ENCODE measurements at regions not wholly inside any gene's neighbourhood (a gene's known extent, or its start where the extent isn't known, plus 50 kb on each side); places are given as distances from the start of the nearest gene placed in this dataset.

GRCh38 chr10:130555411-130555750, 419.2 kb downstream of the GLRX3 start:
- no TSS peak for BruUV-seq (replicated peaks)
- POLR2A ChIA-PET (ENCODE audit: unreplicated experiment) = no interaction called here
- no peak overlapping the region for H2BK120ac ChIP-seq (ENCODE audit: low read depth, low read length)
- no peak overlapping the region for H2AK9ac ChIP-seq (replicated peaks; ENCODE audit: low read depth, low read length, poor library complexity)
- ATAC-seq (ENCODE audit: low read depth) (no peak), DNase-seq (no peak)
- no peak overlapping the region for H3K27ac ChIP-seq (ENCODE audit: insufficient read depth, low read length)
- H4K91ac ChIP-seq (ENCODE audit: insufficient read depth, low read depth, low read length) = no peak overlapping the region
- H2BK5ac ChIP-seq (ENCODE audit: low read depth, low read length, poor library complexity, severe bottlenecking) = no peak overlapping the region
- CTCF ChIA-PET = no interaction called here
- no peaks in the 10 kb centered on the region for H3K36me3 ChIP-seq (ENCODE audit: control insufficient read depth, insufficient read depth, low read length)
- in situ Hi-C loops (cut with MboI; ENCODE audit: low sequenced_read_pairs) = no loop called here
- H3K9me1 ChIP-seq (ENCODE audit: insufficient read depth, low read length) = no peaks in the 10 kb centered on the region
- intact Hi-C loops (cut with micrococcal nuclease) = no loop called here
- no peak for TF ChIP-seq POLR2A (IDR thresholded peaks at IDR 0.05; ENCODE audit: low read depth, low read length)
- TF ChIP-seq SMC3 (IDR thresholded peaks at IDR 0.05; ENCODE audit: low read depth, low read length) = no peak
- no peak for TF ChIP-seq RAD21 (IDR thresholded peaks at IDR 0.05; ENCODE audit: low read length)
- TF ChIP-seq, protein P1, sequence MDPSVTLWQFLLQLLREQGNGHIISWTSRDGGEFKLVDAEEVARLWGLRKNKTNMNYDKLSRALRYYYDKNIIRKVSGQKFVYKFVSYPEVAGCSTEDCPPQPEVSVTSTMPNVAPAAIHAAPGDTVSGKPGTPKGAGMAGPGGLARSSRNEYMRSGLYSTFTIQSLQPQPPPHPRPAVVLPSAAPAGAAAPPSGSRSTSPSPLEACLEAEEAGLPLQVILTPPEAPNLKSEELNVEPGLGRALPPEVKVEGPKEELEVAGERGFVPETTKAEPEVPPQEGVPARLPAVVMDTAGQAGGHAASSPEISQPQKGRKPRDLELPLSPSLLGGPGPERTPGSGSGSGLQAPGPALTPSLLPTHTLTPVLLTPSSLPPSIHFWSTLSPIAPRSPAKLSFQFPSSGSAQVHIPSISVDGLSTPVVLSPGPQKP (IDR thresholded peaks at IDR 0.05; ENCODE audit: borderline replicate concordance, low read depth, low read length) = no peak
- TF ChIP-seq USF2 (IDR thresholded peaks at IDR 0.05; ENCODE audit: low read depth, low read length) = no peak
- no peak for TF ChIP-seq CHD1 (IDR thresholded peaks at IDR 0.05; ENCODE audit: low read depth, low read length)
- TF ChIP-seq, protein P2, sequence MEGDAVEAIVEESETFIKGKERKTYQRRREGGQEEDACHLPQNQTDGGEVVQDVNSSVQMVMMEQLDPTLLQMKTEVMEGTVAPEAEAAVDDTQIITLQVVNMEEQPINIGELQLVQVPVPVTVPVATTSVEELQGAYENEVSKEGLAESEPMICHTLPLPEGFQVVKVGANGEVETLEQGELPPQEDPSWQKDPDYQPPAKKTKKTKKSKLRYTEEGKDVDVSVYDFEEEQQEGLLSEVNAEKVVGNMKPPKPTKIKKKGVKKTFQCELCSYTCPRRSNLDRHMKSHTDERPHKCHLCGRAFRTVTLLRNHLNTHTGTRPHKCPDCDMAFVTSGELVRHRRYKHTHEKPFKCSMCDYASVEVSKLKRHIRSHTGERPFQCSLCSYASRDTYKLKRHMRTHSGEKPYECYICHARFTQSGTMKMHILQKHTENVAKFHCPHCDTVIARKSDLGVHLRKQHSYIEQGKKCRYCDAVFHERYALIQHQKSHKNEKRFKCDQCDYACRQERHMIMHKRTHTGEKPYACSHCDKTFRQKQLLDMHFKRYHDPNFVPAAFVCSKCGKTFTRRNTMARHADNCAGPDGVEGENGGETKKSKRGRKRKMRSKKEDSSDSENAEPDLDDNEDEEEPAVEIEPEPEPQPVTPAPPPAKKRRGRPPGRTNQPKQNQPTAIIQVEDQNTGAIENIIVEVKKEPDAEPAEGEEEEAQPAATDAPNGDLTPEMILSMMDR (conservative IDR thresholded peaks at IDR 0.05; ENCODE audit: low read depth, low read length) = no peak
- TF ChIP-seq MXI1 (IDR thresholded peaks at IDR 0.05; ENCODE audit: borderline replicate concordance, low read depth, low read length) = no peak
- H2BK15ac ChIP-seq (ENCODE audit: low read depth, low read length) = no peak overlapping the region
- H3K9me3 ChIP-seq (ENCODE audit: control insufficient read depth, insufficient read depth, low read length) = peaks cover 61% of the 10 kb centered on the region
- H2AFZ ChIP-seq (replicated peaks; ENCODE audit: low read length, poor library complexity) = no peak overlapping the region
- no peak overlapping the region for H4K8ac ChIP-seq (ENCODE audit: low read depth in 2 of 2, low read length in 2 of 2)
- H4K5ac ChIP-seq (ENCODE audit: low read depth, low read length) = no peak overlapping the region
- H3K4ac ChIP-seq (ENCODE audit: low read depth, low read length) = no peak overlapping the region
- 40% methylated on average over 1 of the region's 7 CpGs; no CpG with 5 or more reads in 1 of the 2 experiments for WGBS, 2 experiments (ENCODE audit: extremely low coverage in 2 of 2, insufficient read length in 1 of 2)
- H3K9ac ChIP-seq (ENCODE audit: low read depth, low read length) = no peak overlapping the region
- no peaks in the 10 kb centered on the region for H3K79me1 ChIP-seq (ENCODE audit: low read depth in 1 of 2, low read length in 2 of 2)
- H2AK5ac ChIP-seq (ENCODE audit: low read depth, low read length) = no peak overlapping the region
- no peaks in the 10 kb centered on the region for H3K27me3 ChIP-seq (ENCODE audit: control insufficient read depth, insufficient read depth, low read length)
- dilution Hi-C loops (cut with HindIII; ENCODE audit: low sequenced_read_pairs, unreplicated experiment) = no loop called here
- H3K56ac ChIP-seq (ENCODE audit: extremely low read depth, insufficient read depth, low read length) = no peak overlapping the region
- H3K14ac ChIP-seq (replicated peaks; ENCODE audit: low read depth, low read length) = no peak overlapping the region
- no peaks in the 10 kb centered on the region for H3K4me1 ChIP-seq (ENCODE audit: control insufficient read depth, insufficient read depth, low read length)
- no peak overlapping the region for H2BK20ac ChIP-seq (ENCODE audit: low read depth, low read length)
- no peaks in the 10 kb centered on the region for H4K20me1 ChIP-seq (ENCODE audit: insufficient read depth, low read length)
- H3K18ac ChIP-seq (ENCODE audit: low read depth, low read length) = no peak overlapping the region
- no peak overlapping the region for H3K4me3 ChIP-seq (ENCODE audit: insufficient read depth, low read depth, low read length)
- no peak overlapping the region for H3K23ac ChIP-seq (ENCODE audit: low read depth, low read length)
- no peak overlapping the region for H3K4me2 ChIP-seq (ENCODE audit: low read depth, low read length)
